ENCODE measurements at regions not wholly inside any gene's neighbourhood (a gene's known extent, or its start where the extent isn't known, plus 50 kb on each side); places are given as distances from the start of the nearest gene placed in this dataset.

GRCh38 chr17:22090263-22090935 is 398.1 kb downstream of the KCNJ18 start:
- TF ChIP-seq REST (IDR thresholded peaks at IDR 0.05; ENCODE audit: low read depth): no peak
- no peak for TF ChIP-seq USF1 (IDR thresholded peaks at IDR 0.05)
- no peak for TF ChIP-seq YY1 (IDR thresholded peaks at IDR 0.05; ENCODE audit: low read depth)
- TF ChIP-seq RAD21 (IDR thresholded peaks at IDR 0.05; ENCODE audit: low read depth): no peak
- TF ChIP-seq TAF1 (IDR thresholded peaks at IDR 0.05; ENCODE audit: low read depth): no peak
- TF ChIP-seq TEAD4 (IDR thresholded peaks at IDR 0.05): no peak
- no peak for TF ChIP-seq MAX (IDR thresholded peaks at IDR 0.05)

Data from Ishikawa (cell line).